SW480 (cell line): ENCODE measurements at regions not wholly inside any gene's neighbourhood (a gene's known extent, or its start where the extent isn't known, plus 50 kb on each side); places are given as distances from the start of the nearest gene placed in this dataset.
"Not testable (repeated sequence)": the region's sequence is repeated elsewhere in the genome, so short reads cannot be mapped to it uniquely, and the experiment has no call there.

ENCODE experiments used
- DNase-seq: peaks from one replicate; pipeline ENCODE4 v3.0.0-alpha.2; 2016; ENCODE audit warnings: low spot score

DNA sequence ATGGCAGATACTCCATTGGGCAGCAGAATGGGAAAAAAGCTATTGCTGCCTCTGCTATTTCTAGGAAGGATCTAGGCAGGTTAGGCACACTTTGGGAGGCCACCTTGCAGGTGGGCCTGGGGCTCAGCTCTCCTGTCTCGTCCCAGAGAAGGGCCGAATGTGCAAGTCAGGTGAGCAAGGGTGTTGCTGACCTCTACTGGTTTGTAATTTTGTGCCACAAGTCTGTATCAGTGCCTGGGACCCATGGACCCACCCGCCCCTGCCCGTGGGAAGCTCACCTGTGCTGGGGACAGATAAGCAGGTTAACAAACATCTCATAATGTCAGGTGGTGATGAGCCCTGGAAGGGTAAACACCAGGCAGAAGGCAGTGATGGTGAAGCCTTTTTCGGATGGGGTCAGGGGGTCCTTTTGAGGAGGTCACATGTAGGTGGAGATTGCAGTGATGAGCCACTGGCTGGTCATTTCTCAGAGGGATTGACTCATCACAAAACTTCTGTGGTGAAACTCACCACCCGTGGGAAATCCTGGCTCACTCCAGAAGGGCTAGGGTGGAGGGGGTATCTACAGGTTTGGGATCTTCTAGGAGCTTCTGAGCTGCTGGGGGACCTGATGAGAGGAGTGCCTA is 161.3 kb downstream of the KLF13 start:
- DNase-seq, result peak; percentile 10

DNA sequence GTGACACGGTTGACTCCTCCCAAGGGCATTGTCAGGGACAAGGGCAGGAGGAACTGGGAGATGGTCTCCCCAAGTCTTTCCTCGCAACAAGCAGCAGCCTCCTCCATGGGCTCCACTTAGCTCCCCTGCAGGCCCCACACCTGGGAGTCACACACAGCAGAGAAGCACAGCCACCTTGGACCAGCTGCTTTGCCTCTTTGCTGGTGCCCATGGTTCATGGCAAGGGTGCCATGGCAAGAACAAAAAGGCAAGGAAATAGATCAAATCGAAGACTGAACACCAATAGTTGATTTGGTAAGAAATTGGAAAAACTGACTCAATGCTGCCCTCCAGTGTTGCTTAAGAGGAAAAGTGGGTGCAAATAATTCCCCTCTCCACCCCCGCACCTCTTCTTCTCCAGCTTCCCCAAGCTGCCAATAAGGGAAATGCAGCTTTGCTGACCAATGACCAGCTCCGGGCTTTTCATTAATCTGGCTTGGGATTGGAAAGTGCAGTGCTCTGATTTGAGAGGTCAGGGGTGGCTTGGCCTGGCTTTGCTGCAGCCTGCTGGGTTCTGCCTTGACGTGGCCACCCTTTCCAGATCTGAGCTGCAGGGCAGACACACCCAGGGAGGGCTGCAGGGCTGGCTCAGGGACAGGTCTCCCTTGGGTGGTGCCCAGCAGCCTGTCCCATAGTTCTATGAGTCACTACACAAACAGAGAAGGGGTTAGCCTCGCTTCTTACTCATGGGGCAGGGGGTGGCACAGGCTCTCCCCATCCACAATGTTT is 162.0 kb downstream of the KLF13 start:
- DNase-seq, result peak; percentile 77

DNA sequence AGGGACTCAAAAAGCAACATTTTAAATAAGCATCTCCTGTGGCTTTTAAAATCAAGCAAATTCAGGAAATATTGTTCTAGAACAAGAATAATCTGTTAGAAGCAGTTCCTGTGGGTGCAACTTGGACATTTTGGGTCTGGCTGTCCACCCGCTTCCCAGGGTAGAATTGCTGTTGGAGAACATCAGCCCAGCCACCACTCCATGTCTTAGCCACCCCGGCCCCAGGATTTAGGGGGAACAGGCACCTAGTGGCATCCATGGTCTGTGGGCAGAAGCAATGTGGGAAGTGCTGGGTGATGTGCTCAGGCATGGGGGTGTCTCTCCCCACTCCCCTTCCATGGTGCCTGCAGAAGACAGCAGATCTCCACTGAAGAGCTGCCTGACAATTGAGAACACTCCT is 162.6 kb downstream of the KLF13 start:
- no peak for DNase-seq

GRCh38 chr15:31489801-31490646 is 163.4 kb downstream of the KLF13 start:
- peak; percentile 51 for DNase-seq

DNA sequence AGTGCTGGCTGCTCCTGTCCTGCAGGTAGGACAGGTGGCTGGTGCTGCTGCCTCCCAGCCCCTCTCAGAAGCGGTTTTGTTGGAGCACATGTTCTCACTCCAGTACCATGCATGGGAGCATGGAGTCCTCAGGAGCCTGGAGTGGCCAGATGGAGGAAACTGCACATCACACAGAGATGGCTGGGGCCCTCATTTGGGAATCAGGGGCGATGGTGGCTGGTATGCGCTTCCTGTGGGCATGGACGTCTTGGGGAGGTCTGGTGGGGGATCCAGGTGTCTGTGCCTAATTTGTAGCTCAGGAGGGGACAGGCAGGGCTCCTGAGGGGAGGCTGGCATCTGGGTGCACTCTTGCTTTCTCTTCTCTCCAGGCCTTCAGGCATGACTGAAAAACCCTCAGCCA is 168.2 kb downstream of the KLF13 start:
- no peak for DNase-seq

- DNase-seq, result no peak
Measured at GRCh38 chr15:31495281-31495680, 168.6 kb downstream of the KLF13 start.

- DNase-seq, result no peak
Measured at GRCh38 chr15:31497838-31498237, 171.2 kb downstream of the KLF13 start.

GRCh38 chr15:31498329-31498728 is 171.7 kb downstream of the KLF13 start:
- no peak for DNase-seq

- DNase-seq, result no peak
Measured at GRCh38 chr15:31498756-31499155, 172.1 kb downstream of the KLF13 start.

GRCh38 chr15:31499236-31499952 is 172.8 kb downstream of the KLF13 start:
- no peak for DNase-seq

GRCh38 chr15:31499953-31500765 is 173.5 kb downstream of the KLF13 start:
- DNase-seq, result no peak

GRCh38 chr15:31500766-31501449 is 174.3 kb downstream of the KLF13 start:
- DNase-seq, result no peak

GRCh38 chr15:31501536-31502157 is 175.0 kb downstream of the KLF13 start:
- DNase-seq, result no peak

GRCh38 chr15:31502541-31503229 is 176.1 kb downstream of the KLF13 start:
- no peak for DNase-seq

DNA sequence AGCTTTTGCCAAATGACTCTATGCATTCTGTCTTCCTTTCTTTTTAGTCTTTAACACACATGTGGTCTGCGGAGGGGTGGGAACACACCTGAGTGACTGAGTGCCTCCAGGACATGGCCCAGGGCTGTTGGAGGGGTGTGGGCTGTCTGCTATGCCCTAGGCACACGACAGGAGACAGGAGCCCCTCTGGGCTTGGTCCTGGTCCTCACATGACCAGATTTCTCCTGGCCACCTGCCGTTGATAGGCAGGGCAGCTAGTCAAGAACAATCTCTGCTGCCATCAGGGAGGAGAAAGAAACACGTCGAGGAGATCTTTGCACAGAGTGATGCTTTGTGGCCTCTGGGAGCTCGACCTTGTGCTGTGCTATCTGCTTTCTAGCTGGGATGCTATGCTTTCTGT is 176.6 kb downstream of the KLF13 start:
- DNase-seq, result no peak

GRCh38 chr15:31503758-31504461 is 177.3 kb downstream of the KLF13 start:
- DNase-seq, result no peak

- no peak for DNase-seq
Measured at GRCh38 chr15:31504462-31504839, 177.8 kb downstream of the KLF13 start.

- not testable (repeated sequence) for DNase-seq
Measured at GRCh38 chr15:31507573-31507972, 180.9 kb downstream of the KLF13 start.

DNA sequence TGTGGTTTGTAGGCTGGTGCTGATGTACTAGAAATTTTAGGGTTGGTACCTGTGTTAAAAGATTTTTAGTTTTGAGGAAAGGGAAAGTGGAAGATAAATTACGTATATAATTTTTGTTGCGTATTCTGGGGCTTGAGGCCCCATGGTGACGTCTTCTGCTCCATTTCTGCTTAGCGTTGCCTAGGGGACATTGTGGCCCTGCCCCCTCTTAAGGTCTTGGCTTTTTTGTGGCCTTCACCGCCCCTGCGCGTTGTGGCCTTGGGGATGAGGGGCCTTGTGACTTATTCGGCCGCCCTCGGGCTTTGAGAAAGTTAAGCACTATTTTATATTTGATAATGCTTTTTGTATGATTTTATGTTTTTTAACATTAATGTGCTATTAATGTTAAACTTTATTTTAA is 182.0 kb downstream of the KLF13 start:
- no peak for DNase-seq
